Activated CD4-positive, alpha-beta T cell treated with anti-CD3 and anti-CD28 coated beads, Interleukin-2, amount 50 U/mL, for 16 hours (primary cell): ENCODE measurements at regions not wholly inside any gene's neighbourhood (a gene's known extent, or its start where the extent isn't known, plus 50 kb on each side); places are given as distances from the start of the nearest gene placed in this dataset.
"Not testable (repeated sequence)": the region's sequence is repeated elsewhere in the genome, so short reads cannot be mapped to it uniquely, and the experiment has no call there.

Experiments
- DNase-seq: peaks from one replicate; pipeline ENCODE4 v3.0.0-alpha.2; 2020

- peak; percentile 1 for DNase-seq
Measured at GRCh38 chr2:91659917-91660275, 2968.4 kb downstream of the RPIA start.

GRCh38 chr2:91667341-91667740 lies 2975.9 kb downstream of the RPIA start:
- not testable (repeated sequence) for DNase-seq

- DNase-seq, result not testable (repeated sequence)
Measured at GRCh38 chr2:91685541-91685940, 2994.1 kb downstream of the RPIA start.

- not testable (repeated sequence) for DNase-seq
Measured at GRCh38 chr2:91686046-91686445, 2994.6 kb downstream of the RPIA start.
